ENCODE measurements at regions not wholly inside any gene's neighbourhood (a gene's known extent, or its start where the extent isn't known, plus 50 kb on each side); places are given as distances from the start of the nearest gene placed in this dataset.

- DNase-seq = no peak
- TF ChIP-seq POLR2A (IDR thresholded peaks at IDR 0.05; ENCODE audit: low read length) = no peak
- TF ChIP-seq GATA1 (IDR thresholded peaks at IDR 0.05; ENCODE audit: low read depth, low read length) = no peak
Observed at GRCh38 chr12:58254463-58255100, 313.2 kb downstream of the ATP23 start.

GRCh38 chr12:58262796-58263195 lies 321.4 kb downstream of the ATP23 start:
- DNase-seq = no peak
- TF ChIP-seq GATA1 (IDR thresholded peaks at IDR 0.05; ENCODE audit: low read depth, low read length) (no peak), POLR2A (IDR thresholded peaks at IDR 0.05; ENCODE audit: low read length) (no peak)

GRCh38 chr12:58263816-58264215 lies 322.4 kb downstream of the ATP23 start:
- TF ChIP-seq POLR2A (IDR thresholded peaks at IDR 0.05; ENCODE audit: low read length) (no peak), GATA1 (IDR thresholded peaks at IDR 0.05; ENCODE audit: low read depth, low read length) (no peak)
- no peak for DNase-seq

GRCh38 chr12:58268069-58268468 lies 326.7 kb downstream of the ATP23 start:
- no peak for DNase-seq
- TF ChIP-seq GATA1 (IDR thresholded peaks at IDR 0.05; ENCODE audit: low read depth, low read length) = no peak
- TF ChIP-seq POLR2A (IDR thresholded peaks at IDR 0.05; ENCODE audit: low read length) = no peak

GRCh38 chr12:58269476-58269875 lies 328.1 kb downstream of the ATP23 start:
- DNase-seq = no peak
- TF ChIP-seq POLR2A (IDR thresholded peaks at IDR 0.05; ENCODE audit: low read length) (no peak), GATA1 (IDR thresholded peaks at IDR 0.05; ENCODE audit: low read depth, low read length) (no peak)

GRCh38 chr12:58270966-58271705 lies 329.8 kb downstream of the ATP23 start:
- TF ChIP-seq POLR2A (IDR thresholded peaks at IDR 0.05; ENCODE audit: low read length) (no peak), GATA1 (IDR thresholded peaks at IDR 0.05; ENCODE audit: low read depth, low read length) (no peak)
- DNase-seq = no peak

- no peak for DNase-seq
- no peak for TF ChIP-seq GATA1 (IDR thresholded peaks at IDR 0.05; ENCODE audit: low read depth, low read length)
- no peak for TF ChIP-seq POLR2A (IDR thresholded peaks at IDR 0.05; ENCODE audit: low read length)
Observed at GRCh38 chr12:58272461-58272860, 331.1 kb downstream of the ATP23 start.

- no peak for TF ChIP-seq POLR2A (IDR thresholded peaks at IDR 0.05; ENCODE audit: low read length)
- TF ChIP-seq GATA1 (IDR thresholded peaks at IDR 0.05; ENCODE audit: low read depth, low read length) = no peak
- DNase-seq = no peak
Observed at GRCh38 chr12:58277231-58277630, 335.9 kb downstream of the ATP23 start.

- DNase-seq = no peak
- TF ChIP-seq GATA1 (IDR thresholded peaks at IDR 0.05; ENCODE audit: low read depth, low read length) = no peak
- TF ChIP-seq POLR2A (IDR thresholded peaks at IDR 0.05; ENCODE audit: low read length) = no peak
Observed at GRCh38 chr12:58283553-58283952, 342.2 kb downstream of the ATP23 start.

- no peak for TF ChIP-seq GATA1 (IDR thresholded peaks at IDR 0.05; ENCODE audit: low read depth, low read length)
- no peak for TF ChIP-seq POLR2A (IDR thresholded peaks at IDR 0.05; ENCODE audit: low read length)
Observed at GRCh38 chr12:58285551-58285950, 344.2 kb downstream of the ATP23 start.

GRCh38 chr12:58286353-58286752 lies 345.0 kb downstream of the ATP23 start:
- no peak for DNase-seq
- no peak for TF ChIP-seq POLR2A (IDR thresholded peaks at IDR 0.05; ENCODE audit: low read length)
- no peak for TF ChIP-seq GATA1 (IDR thresholded peaks at IDR 0.05; ENCODE audit: low read depth, low read length)

More at GRCh38 chr12:58285551-58285950, 344.2 kb downstream of the ATP23 start:
- no peak for DNase-seq

GRCh38 chr12:58288190-58288589 lies 346.8 kb downstream of the ATP23 start:
- DNase-seq = no peak
- no peak for TF ChIP-seq GATA1 (IDR thresholded peaks at IDR 0.05; ENCODE audit: low read depth, low read length)
- TF ChIP-seq POLR2A (IDR thresholded peaks at IDR 0.05; ENCODE audit: low read length) = no peak

GRCh38 chr12:58291106-58291505 lies 349.7 kb downstream of the ATP23 start:
- DNase-seq = no peak
- no peak for TF ChIP-seq GATA1 (IDR thresholded peaks at IDR 0.05; ENCODE audit: low read depth, low read length)
- TF ChIP-seq POLR2A (IDR thresholded peaks at IDR 0.05; ENCODE audit: low read length) = no peak

GRCh38 chr12:58293308-58293982 lies 352.1 kb downstream of the ATP23 start:
- TF ChIP-seq POLR2A (IDR thresholded peaks at IDR 0.05; ENCODE audit: low read length) (no peak), GATA1 (IDR thresholded peaks at IDR 0.05; ENCODE audit: low read depth, low read length) (no peak)
- no peak for DNase-seq

All from erythroblast (primary cell).